ENCODE measurements at regions not wholly inside any gene's neighbourhood (a gene's known extent, or its start where the extent isn't known, plus 50 kb on each side); places are given as distances from the start of the nearest gene placed in this dataset.

GRCh38 chr5:154110107-154110453 is 71.3 kb downstream of the MFAP3 start (continued):
- TF ChIP-seq ZBTB33 (IDR thresholded peaks at IDR 0.05) (no peak), SP1 (IDR thresholded peaks at IDR 0.05) (no peak), ATF3 (IDR thresholded peaks at IDR 0.05) (no peak), RAD21 (IDR thresholded peaks at IDR 0.05) (no peak), HNF4A (conservative IDR thresholded peaks at IDR 0.05) (no peak), FOXA2 (IDR thresholded peaks at IDR 0.05) (no peak)

GRCh38 chr5:154110716-154111115 is 71.9 kb downstream of the MFAP3 start:
- 70% methylated on average over 3 of the region's 3 CpGs for WGBS
- no peaks in the 10 kb centered on the region for H3K27me3 ChIP-seq (ENCODE audit: control insufficient read depth in 4 of 4, insufficient read depth in 4 of 4, low read length in 3 of 4)
- H3K36me3 ChIP-seq (ENCODE audit: control insufficient read depth in 4 of 4, insufficient read depth in 3 of 4, low read depth in 1 of 4, low read length in 3 of 4): no peaks in the 10 kb centered on the region
- no peak for DNase-seq (ENCODE audit: low spot score)
- H3K9ac ChIP-seq (ENCODE audit: low read depth in 1 of 2, low read length in 2 of 2): no peak overlapping the region
- no peak overlapping the region for H3K27ac ChIP-seq (ENCODE audit: low read depth in 1 of 2, low read length in 2 of 2)
- H3K4me1 ChIP-seq (ENCODE audit: control insufficient read depth in 4 of 4, insufficient read depth in 4 of 4, low read length in 3 of 4): no peaks in the 10 kb centered on the region
- H3K4me3 ChIP-seq (ENCODE audit: low read depth in 1 of 3, low read length in 3 of 3): no peak overlapping the region
- no peaks in the 10 kb centered on the region for H3K9me3 ChIP-seq (ENCODE audit: control insufficient read depth in 4 of 4, low read length in 3 of 4)
- TF ChIP-seq JUND (IDR thresholded peaks at IDR 0.05): no peak
- no peak for TF ChIP-seq SP1 (IDR thresholded peaks at IDR 0.05)
- TF ChIP-seq ATF3 (IDR thresholded peaks at IDR 0.05): no peak
- TF ChIP-seq MAX (IDR thresholded peaks at IDR 0.05): no peak
- TF ChIP-seq GABPA (IDR thresholded peaks at IDR 0.05 in 1 of 2, conservative IDR thresholded peaks at IDR 0.05 in 1 of 2): no peak
- no peak for TF ChIP-seq NR2F2 (IDR thresholded peaks at IDR 0.05)
- no peak for TF ChIP-seq RAD21 (IDR thresholded peaks at IDR 0.05)
- no peak for TF ChIP-seq REST (IDR thresholded peaks at IDR 0.05)
- TF ChIP-seq FOXA1 (IDR thresholded peaks at IDR 0.05): no peak
- TF ChIP-seq HNF4G (IDR thresholded peaks at IDR 0.05): no peak
- TF ChIP-seq TAF1 (conservative IDR thresholded peaks at IDR 0.05): no peak
- TF ChIP-seq FOXA2 (IDR thresholded peaks at IDR 0.05): no peak
- no peak for TF ChIP-seq EGR1 (IDR thresholded peaks at IDR 0.05; ENCODE audit: low read depth in 2 of 2)
- no peak for TF ChIP-seq YY1 (IDR thresholded peaks at IDR 0.05)
- TF ChIP-seq ZBTB33 (IDR thresholded peaks at IDR 0.05): no peak
- no peak for TF ChIP-seq HNF4A (conservative IDR thresholded peaks at IDR 0.05)
- TF ChIP-seq CTCF (IDR thresholded peaks at IDR 0.05; ENCODE audit: low read depth, low read length, missing input control): no peak
- TF ChIP-seq RXRA (IDR thresholded peaks at IDR 0.05): no peak

All from liver (tissue), 8 donors.